HepG2 (cell line): ENCODE measurements at regions not wholly inside any gene's neighbourhood (a gene's known extent, or its start where the extent isn't known, plus 50 kb on each side); places are given as distances from the start of the nearest gene placed in this dataset.

Experiments used
- ARHGAP35 ChIP-seq: sonication (generic); formaldehyde crosslinking; IDR thresholded peaks from 2 replicates; pipeline ENCODE4 v1.9.0; 2022; ENCODE audit warnings: mild to moderate bottlenecking, inconsistent platforms, moderate library complexity, missing genetic modification reagents, borderline replicate concordance
- ARID3A ChIP-seq: IDR thresholded peaks from 2 replicates; pipeline ENCODE4 v1.6.1; 2012; ENCODE audit warnings: low read depth, low read length, improper control_type of control experiment
- ATM ChIP-seq: fragments of 450-650 bp; IDR thresholded peaks from 2 replicates; pipeline ENCODE4 v1.7.1; 2017; ENCODE audit warnings: mild to moderate bottlenecking, borderline replicate concordance
- BCL6 ChIP-seq: IDR thresholded peaks from 2 replicates; pipeline ENCODE4 v1.6.1; 2016; ENCODE audit warnings: missing genetic modification reagents, missing compliant biosample characterization
- BORCS8-MEF2B ChIP-seq: sonication (generic); formaldehyde crosslinking; IDR thresholded peaks from 2 replicates; pipeline ENCODE4 v1.8.0; 2022; ENCODE audit warnings: mild to moderate bottlenecking, missing genetic modification reagents
- CENPT ChIP-seq: sonication (generic); formaldehyde crosslinking; IDR thresholded peaks from 2 replicates; pipeline ENCODE4 v1.8.0; 2022; ENCODE audit warnings: low read depth, mild to moderate bottlenecking, moderate library complexity, missing genetic modification reagents
- ELF3 ChIP-seq: IDR thresholded peaks from 2 replicates; pipeline ENCODE4 v1.6.1; 2016; ENCODE audit warnings: missing genetic modification reagents, missing compliant biosample characterization
- EP300 ChIP-seq, 3 experiments: sonication (generic) in 1 of 3; formaldehyde crosslinking in 1 of 3; IDR thresholded peaks; 2 replicates each; pipeline versions ENCODE4 v1.5.1 to v1.6.1; 2011 to 2020; ENCODE audit warnings: low read depth in 2 of 3, low read length in 2 of 3, borderline replicate concordance in 1 of 3, improper control_type of control experiment in 1 of 3, mild to moderate bottlenecking in 1 of 3, missing genetic modification reagents in 1 of 3, moderate library complexity in 1 of 3
- FOXP4 ChIP-seq: sonication (generic); formaldehyde crosslinking; IDR thresholded peaks from 2 replicates; pipeline ENCODE4 v1.4.0; 2020; ENCODE audit warnings: missing genetic modification reagents
- HMGA1 ChIP-seq: sonication (generic); formaldehyde crosslinking; conservative IDR thresholded peaks from 2 replicates; pipeline ENCODE4 v1.4.0; 2020; ENCODE audit warnings: missing genetic modification reagents
- NONO ChIP-seq, 2 experiments: fragments of 450-650 bp in 1 of 2; sonication (generic) in 1 of 2; formaldehyde crosslinking in 1 of 2; IDR thresholded peaks in 1 of 2; conservative IDR thresholded peaks in 1 of 2; 2 replicates each; pipeline versions ENCODE4 v1.6.1 to v1.8.0; 2017 to 2022; ENCODE audit warnings: mild to moderate bottlenecking in 1 of 2, missing genetic modification reagents in 1 of 2, moderate library complexity in 1 of 2
- PHF21A ChIP-seq: sonication (generic); formaldehyde crosslinking; IDR thresholded peaks from 2 replicates; pipeline ENCODE4 v1.5.0; 2020; ENCODE audit warnings: mild to moderate bottlenecking, missing genetic modification reagents
- SKIL ChIP-seq: sonication (generic); formaldehyde crosslinking; IDR thresholded peaks from 2 replicates; pipeline ENCODE4 v1.8.0; 2022; ENCODE audit warnings: missing genetic modification reagents, mild to moderate bottlenecking, moderate library complexity, borderline replicate concordance
- TGIF2 ChIP-seq: IDR thresholded peaks from 2 replicates; pipeline ENCODE4 v1.6.1; 2016; ENCODE audit warnings: control low read depth, missing compliant biosample characterization
- ZBTB2 ChIP-seq: sonication (generic); formaldehyde crosslinking; IDR thresholded peaks from 2 replicates; pipeline ENCODE4 v1.8.0; 2022; ENCODE audit warnings: low read depth, missing genetic modification reagents
- ZBTB20 ChIP-seq: sonication (generic); formaldehyde crosslinking; IDR thresholded peaks from 2 replicates; pipeline ENCODE4 v1.8.1; 2023; ENCODE audit warnings: missing genetic modification reagents, low read depth, mild to moderate bottlenecking, borderline replicate concordance
- ZFP1 ChIP-seq: IDR thresholded peaks from 2 replicates; pipeline ENCODE4 v1.6.1; 2016
- ZFP90 ChIP-seq: sonication (generic); formaldehyde crosslinking; IDR thresholded peaks from 2 replicates; pipeline ENCODE4 v1.8.0; 2022; ENCODE audit warnings: missing genetic modification reagents, mild to moderate bottlenecking, inconsistent platforms, borderline replicate concordance
- ZNF296 ChIP-seq: sonication (generic); formaldehyde crosslinking; conservative IDR thresholded peaks from 2 replicates; pipeline ENCODE4 v1.5.0; 2020; ENCODE audit warnings: mild to moderate bottlenecking, missing genetic modification reagents
- ZNF34 ChIP-seq: sonication (generic); formaldehyde crosslinking; IDR thresholded peaks from 2 replicates; pipeline ENCODE4 v1.4.0; 2020; ENCODE audit warnings: mild to moderate bottlenecking, missing genetic modification reagents, borderline replicate concordance
- ZNF460 ChIP-seq: sonication (generic); formaldehyde crosslinking; IDR thresholded peaks from 2 replicates; pipeline ENCODE4 v1.5.1; 2020; ENCODE audit warnings: missing genetic modification reagents, mild to moderate bottlenecking, borderline replicate concordance
- ZNF468 ChIP-seq: sonication (generic); formaldehyde crosslinking; IDR thresholded peaks from 2 replicates; pipeline ENCODE4 v1.8.0; 2022; ENCODE audit warnings: mild to moderate bottlenecking, moderate library complexity, missing genetic modification reagents
- ZNF672 ChIP-seq: sonication (generic); formaldehyde crosslinking; IDR thresholded peaks from 2 replicates; pipeline ENCODE4 v1.8.1; 2022; ENCODE audit warnings: missing genetic modification reagents

GRCh38 chr21:14877581-14878228 lies 187.1 kb downstream of the NRIP1 start (continued):
- TF ChIP-seq ZNF460 (CRISPR knock-in tag), result no peak
- TF ChIP-seq ZNF34, result no peak
- TF ChIP-seq CENPT (CRISPR knock-in tag), result no peak
- peak; percentile 76 for TF ChIP-seq ELF3 (CRISPR knock-in tag)
- TF ChIP-seq FOXP4, result no peak; the same call in 1 of the 2 replicates
- no peak for TF ChIP-seq ZNF296 (CRISPR knock-in tag)
- no peak for TF ChIP-seq TGIF2 (CRISPR knock-in tag)
- no peak for TF ChIP-seq ZNF672 (CRISPR knock-in tag)
- peak; percentile 38; the same call in 1 of the 2 replicates for TF ChIP-seq ZBTB20 (CRISPR knock-in tag)
- TF ChIP-seq BCL6, result peak; percentile 85
- peak; percentile 54 to 96 for TF ChIP-seq EP300 (IDR thresholded peaks at IDR 0.05; ENCODE audit: low read depth in 2 of 2, low read length in 2 of 2)
- TF ChIP-seq EP300 (CRISPR knock-in tag; IDR thresholded peaks at IDR 0.05; ENCODE audit: borderline replicate concordance), result peak; percentile 51; the same call in 1 of the 2 replicates
- TF ChIP-seq PHF21A (CRISPR knock-in tag), result peak; percentile 86
- no peak for TF ChIP-seq ZBTB2 (CRISPR knock-in tag)
- TF ChIP-seq ATM, result no peak
- no peak for TF ChIP-seq HMGA1
- no peak for TF ChIP-seq ZFP90
- no peak for TF ChIP-seq ARHGAP35 (CRISPR knock-in tag)
- peak; percentile 53; the same call in 1 of the 2 replicates for TF ChIP-seq SKIL (CRISPR knock-in tag)
- TF ChIP-seq NONO (IDR thresholded peaks at IDR 0.05), result no peak
- no peak for TF ChIP-seq NONO (CRISPR knock-in tag; conservative IDR thresholded peaks at IDR 0.05)
- TF ChIP-seq ARID3A, result peak; percentile 75
- no peak for TF ChIP-seq ZNF468 (CRISPR knock-in tag)
- TF ChIP-seq BORCS8-MEF2B (CRISPR knock-in tag), result no peak
- no peak for TF ChIP-seq ZFP1 (CRISPR knock-in tag)
